Stimulated activated CD4-positive, alpha-beta T cell treated with anti-CD3 and anti-CD28 coated beads, Interleukin-4, amount 100 ng/mL, for 4 hours (primary cell): ENCODE measurements at regions not wholly inside any gene's neighbourhood (a gene's known extent, or its start where the extent isn't known, plus 50 kb on each side); places are given as distances from the start of the nearest gene placed in this dataset.

Experiments
- DNase-seq, 2 experiments: peaks; one replicate each; pipeline ENCODE4 v3.0.0-alpha.2; 2020

DNA sequence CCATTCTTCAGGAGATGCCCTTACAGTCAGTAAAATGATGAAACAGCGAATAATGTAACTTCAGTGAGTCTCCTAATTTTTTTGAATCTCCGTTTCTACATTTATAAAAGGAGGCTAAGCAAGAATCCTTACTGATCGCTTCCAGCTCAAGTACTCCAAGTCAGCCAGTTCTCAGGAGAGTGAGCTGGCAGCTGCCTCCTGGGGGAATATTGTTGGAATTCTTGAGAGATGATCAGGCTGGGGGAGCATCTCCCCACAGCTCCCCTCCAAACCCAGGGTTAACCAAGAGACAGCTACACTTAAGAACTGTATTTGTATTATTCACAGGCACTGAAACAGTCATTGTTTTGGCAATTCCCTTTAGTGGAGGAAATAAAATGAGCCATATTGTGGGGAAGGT, 89.1 kb upstream of the PCSK2 start:
- no peak for DNase-seq

DNA sequence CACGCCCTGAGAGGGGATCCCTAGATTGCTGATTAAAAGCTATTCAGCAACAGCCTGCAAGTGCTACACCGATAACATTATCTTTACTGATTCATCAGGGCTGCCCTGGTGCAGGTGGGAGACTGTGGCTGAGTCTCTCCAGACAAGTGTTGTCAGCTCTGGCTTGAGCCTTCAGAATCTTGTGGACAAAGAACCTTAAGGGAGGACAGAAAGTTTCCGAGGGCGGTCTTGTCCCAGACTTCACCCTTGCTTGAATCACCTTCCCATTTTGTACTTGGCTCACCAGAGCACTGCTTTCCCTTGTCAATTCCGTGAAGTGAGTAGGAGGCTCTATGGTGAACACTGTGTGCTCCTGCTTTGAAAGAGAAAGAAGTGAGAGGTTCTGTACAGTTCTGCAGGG, 88.6 kb upstream of the PCSK2 start:
- no peak for DNase-seq

DNA sequence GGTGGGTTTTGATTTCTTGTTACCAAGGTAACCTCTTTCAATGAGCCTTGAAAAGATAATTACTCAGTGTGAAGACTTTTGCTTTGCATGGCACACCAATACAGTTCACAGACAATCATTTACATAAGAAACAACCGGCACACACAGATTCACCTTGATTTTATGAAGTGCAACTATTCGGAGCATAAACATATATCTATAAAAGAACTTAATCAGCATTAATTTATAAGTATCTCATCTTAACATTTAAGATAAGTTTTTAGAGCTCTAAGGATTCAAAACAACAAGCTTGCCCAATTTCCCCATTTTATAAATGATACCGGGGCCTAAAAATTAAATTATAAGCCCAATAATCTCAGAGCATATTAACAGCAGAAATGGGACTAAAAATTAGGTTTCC, 85.9 kb upstream of the PCSK2 start:
- DNase-seq = no peak

DNA sequence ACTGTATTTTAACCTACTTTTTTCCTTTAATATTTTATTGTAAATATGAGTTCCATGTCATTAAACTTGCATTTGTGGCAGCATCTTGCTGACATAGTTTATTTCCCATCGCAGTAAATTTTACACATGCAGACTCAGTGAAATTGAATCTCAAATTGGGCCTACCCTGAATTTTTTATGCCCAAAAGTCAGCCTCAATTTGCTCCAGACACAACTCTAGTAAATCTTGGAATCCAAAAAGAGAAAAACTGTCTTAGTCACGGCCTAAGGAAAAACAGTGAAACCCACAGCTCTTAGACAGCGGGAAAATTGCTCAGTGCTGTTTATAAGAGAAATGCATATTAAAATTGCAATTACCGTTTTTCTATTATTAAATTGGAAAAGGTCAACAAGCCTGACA, 85.3 kb upstream of the PCSK2 start:
- no peak for DNase-seq

DNA sequence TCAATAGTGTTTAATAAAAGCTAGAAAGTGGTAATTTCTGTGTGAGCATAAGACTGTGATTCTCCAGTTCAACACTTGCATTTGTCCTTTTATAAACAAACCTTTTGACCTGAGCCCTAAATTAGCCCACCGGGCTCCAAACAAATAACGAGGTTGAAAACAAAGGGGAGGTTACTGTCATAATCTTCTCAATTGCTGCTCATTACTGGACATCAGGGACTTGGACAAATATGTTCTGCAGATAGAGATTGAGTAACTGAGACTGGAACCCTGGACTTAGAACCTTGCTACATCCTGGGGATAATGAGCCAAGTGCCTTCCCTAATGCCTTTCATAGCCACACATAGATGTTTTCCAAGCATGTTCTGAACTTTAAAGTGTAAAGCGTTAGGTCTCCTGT, 84.2 kb upstream of the PCSK2 start:
- DNase-seq = no peak

DNA sequence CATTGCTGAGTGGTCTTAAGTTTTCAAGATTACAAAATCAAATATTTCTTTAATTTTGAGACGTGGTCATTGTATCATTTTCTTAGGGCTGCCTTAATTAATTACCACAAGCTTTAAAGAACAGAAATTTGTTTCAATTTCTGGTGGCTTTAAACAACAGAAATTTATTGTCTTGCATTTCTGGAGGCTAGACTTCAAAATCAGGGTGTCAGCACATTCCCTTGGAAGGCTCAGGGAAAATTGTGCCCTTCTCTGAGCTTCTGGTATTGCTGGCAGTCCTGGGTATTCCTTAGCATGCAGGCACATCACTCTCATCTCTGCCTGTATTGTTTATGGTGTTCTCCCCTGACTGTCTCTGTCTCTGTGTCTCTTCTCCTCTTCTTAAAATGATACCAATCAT, 76.0 kb upstream of the PCSK2 start:
- no peak for DNase-seq

DNA sequence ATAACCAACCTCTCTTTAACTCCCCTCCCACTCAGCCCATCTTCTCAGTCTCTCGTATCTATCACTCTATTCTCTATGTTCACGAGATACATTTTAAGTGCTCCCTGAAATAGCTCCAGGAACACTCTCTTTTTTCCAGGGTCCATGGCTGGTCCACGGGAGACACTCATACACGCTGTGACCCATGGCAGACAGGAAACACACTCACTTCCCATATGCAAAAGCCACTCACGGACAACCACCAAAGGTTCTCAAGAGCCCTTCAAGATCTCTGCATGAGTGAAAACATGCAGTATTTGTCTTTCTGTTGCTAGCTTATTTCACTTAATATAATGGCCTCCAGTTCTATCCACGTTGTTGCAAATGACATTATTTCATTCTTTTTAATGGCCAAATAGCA, 71.4 kb upstream of the PCSK2 start:
- no peak for DNase-seq

DNA sequence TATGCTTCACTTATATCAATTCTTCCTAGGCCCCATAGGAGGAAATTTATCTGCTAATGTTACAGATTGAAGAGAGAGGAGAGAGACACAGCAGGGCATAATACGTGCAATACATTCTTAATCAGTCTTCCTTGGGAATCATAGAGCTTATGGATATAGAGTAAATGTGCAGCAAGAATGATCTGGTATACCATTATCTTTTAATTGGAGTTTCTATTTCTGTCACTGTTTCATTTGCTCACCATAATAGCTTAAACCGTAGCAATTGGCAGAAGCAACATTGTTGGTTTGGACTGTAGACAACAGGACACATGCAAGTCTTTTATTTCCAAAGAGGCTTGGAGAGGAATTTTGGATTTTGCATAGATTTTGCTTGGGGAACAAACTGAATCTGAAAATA, 68.1 kb upstream of the PCSK2 start:
- no peak for DNase-seq

DNA sequence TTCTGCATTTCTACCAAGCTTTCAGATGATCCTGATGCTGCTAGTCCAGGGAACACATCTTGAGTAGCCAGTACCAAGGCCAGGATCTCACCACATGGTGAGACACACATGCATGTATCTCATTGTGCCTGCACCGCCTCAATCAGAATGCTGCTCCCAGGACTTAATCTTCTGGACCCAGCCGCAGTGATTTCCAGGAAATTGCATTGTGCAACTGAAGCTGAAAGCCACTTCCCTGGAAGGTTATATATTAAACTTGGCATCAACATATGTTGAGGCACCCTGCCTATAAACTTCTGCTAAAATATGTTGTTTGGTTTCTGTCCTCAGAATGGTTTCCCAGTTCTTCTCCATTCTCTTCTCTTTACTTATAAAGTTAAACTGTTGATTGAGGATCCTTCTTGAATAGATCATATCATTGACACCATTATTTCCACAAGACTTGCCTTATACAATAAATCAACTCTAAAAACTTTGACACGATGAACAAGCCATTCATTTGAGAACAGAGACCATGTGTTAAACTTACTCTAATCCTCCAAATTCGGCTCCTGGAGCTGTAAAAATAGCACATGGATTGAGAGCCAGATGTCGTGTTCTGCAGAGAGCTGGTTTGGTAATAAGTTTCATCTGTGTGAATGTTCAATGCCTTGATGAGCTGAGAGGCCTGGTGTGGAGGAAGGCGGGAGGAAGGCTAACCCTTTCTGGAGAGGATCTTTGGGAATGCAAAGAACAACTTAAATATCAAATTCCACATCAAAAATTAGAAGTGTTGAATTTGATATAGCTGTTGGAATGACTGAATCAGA, 65.0 kb upstream of the PCSK2 start:
- DNase-seq = no peak

DNA sequence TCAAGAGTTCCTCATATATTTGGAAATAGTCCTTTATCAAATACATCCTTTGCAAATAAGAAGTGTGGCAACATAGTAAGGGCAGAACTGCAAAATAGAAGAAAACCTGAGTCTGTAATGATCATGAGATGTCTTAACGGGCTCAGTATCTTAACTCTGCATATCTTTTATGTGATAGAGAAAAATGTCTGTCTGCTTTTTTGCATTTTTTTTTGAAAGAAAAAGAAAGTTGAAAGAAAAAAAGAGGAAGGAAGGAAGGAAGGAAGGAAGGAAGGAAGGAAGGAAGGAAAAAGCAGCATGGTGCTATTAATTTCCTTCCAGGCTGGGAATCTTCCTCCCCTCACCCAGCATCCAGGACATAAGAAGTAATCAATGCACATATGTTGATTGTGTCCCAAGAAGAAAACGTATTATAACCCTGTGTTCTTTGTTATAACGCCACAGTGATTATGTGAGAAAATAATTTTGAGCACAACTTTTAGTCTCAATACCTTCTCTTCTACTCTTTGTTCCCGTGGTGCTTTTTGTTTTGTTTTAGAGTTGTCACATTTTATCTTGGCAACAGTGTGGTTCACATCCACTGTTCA, 58.7 kb upstream of the PCSK2 start:
- no peak for DNase-seq

DNA sequence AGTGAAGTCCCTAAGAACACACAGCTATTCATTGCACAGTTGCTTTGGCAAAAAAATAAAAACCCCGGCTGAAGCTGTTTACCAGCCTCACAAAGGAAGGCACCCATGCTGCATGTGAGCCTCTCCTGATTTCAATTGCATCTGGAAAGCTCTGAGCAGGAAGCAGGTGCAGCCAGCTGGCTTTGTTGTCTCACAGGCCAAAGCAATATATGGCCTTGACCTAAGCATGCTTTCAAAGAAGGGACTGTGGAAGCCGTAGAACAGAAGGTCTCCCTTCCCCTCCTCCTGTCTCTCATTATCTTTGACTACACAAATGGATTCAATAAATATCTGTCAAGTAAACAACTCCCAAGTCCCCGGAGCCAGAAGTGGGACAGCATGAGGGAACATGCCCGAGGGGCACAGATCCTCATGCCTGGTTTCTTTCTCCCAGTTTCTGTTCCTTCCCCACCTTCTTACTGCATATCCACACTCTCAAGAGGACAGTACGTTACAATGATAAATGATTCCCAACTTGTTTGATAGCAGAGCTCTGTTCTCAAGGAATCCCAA, 57.2 kb upstream of the PCSK2 start:
- no peak for DNase-seq

DNA sequence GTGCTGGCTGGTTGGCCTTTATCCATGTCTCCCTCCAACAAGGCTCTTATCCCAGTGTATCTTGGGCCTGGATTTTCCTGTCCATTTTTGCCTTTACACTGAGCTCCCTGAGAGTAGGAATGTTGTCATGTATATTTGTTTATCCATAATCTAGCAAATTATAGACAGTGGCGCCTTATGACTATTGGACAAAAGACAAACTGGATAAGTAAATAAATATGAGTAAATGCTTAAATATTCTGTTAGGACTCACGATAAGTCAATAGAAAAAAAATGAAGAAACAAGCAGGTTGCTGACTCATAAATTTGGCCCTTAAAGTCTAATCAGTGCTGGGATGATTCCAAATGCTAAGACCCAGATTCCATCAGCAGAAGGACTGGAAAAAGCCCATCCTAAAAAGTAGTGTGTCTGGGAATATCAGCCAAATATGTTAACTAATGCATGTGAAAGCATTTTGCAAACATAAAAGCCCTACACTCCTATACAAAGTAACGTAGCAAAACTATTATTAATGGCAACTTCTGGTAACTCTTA, 55.0 kb upstream of the PCSK2 start:
- DNase-seq = no peak

DNA sequence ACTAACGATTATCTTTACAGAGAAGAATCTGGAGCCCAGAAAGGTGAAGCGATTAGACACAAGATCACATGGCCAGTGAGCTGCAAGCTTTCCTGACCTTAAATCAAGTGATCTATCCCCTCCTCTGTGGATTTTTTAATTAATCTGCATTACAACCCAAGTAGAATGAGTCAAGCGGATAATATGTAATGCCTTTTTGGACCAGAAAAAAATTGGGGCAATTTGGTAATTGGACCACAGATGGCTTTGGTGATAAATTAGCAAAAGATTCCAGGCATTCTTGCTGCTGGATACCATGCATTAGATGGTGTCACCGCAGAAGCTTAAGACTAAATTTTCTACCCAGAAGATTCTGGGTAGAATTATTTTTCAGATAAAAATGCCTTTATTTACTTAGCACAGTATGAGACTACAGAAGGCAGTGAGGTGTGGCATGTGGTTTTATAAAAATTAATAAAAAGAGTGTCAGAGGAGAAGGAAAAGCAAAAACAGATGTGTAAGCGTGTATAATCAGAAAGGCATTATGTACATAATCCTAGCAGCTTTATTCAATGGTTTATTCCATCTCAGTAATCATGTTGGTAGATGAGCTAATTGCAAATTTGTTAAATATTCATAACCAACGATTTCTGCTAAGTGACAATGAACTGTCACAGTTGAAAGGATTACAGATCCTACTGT, 53.9 kb upstream of the PCSK2 start:
- DNase-seq = no peak
